Upper lobe of left lung (tissue), 4 donors: ENCODE measurements at regions not wholly inside any gene's neighbourhood (a gene's known extent, or its start where the extent isn't known, plus 50 kb on each side); places are given as distances from the start of the nearest gene placed in this dataset.

ENCODE experiments used
- EP300 ChIP-seq, 4 donors: sonication (generic); formaldehyde crosslinking; IDR thresholded peaks; one replicate each; pipeline ENCODE4 v1.5.1; 2017; ENCODE audit warnings: antibody characterized with exemption in 4 of 4, control low read depth in 2 of 4
- POLR2A ChIP-seq, 4 donors: fragments of 450-650 bp; IDR thresholded peaks; one replicate each; pipeline ENCODE4 v1.5.1; 2016 to 2017; ENCODE audit warnings: antibody characterized with exemption in 4 of 4, mild to moderate bottlenecking in 2 of 4
- POLR2AphosphoS5 ChIP-seq, 2 donors: sonication (generic); formaldehyde crosslinking; IDR thresholded peaks; one replicate each; pipeline ENCODE4 v1.5.1; 2017; ENCODE audit warnings: antibody characterized with exemption in 2 of 2
- TF ChIP-seq, protein P1 (sequence below), 6 experiments: fragments of 450-650 bp in 4 of 6; fragments of 200-600 bp in 2 of 6; sonication (generic) in 2 of 6; IDR thresholded peaks; one replicate each; pipeline ENCODE4 v1.5.1; 2016 to 2019; ENCODE audit warnings: antibody characterized with exemption in 6 of 6

GRCh38 chr1:219559899-219560298, 53.0 kb downstream of the ZC3H11B start:
- TF ChIP-seq EP300 (IDR thresholded peaks at IDR 0.05), result no peak
- TF ChIP-seq POLR2AphosphoS5 (IDR thresholded peaks at IDR 0.05), result no peak
- TF ChIP-seq, protein P1, sequence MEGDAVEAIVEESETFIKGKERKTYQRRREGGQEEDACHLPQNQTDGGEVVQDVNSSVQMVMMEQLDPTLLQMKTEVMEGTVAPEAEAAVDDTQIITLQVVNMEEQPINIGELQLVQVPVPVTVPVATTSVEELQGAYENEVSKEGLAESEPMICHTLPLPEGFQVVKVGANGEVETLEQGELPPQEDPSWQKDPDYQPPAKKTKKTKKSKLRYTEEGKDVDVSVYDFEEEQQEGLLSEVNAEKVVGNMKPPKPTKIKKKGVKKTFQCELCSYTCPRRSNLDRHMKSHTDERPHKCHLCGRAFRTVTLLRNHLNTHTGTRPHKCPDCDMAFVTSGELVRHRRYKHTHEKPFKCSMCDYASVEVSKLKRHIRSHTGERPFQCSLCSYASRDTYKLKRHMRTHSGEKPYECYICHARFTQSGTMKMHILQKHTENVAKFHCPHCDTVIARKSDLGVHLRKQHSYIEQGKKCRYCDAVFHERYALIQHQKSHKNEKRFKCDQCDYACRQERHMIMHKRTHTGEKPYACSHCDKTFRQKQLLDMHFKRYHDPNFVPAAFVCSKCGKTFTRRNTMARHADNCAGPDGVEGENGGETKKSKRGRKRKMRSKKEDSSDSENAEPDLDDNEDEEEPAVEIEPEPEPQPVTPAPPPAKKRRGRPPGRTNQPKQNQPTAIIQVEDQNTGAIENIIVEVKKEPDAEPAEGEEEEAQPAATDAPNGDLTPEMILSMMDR (IDR thresholded peaks at IDR 0.05), result no peak
- no peak for TF ChIP-seq POLR2A (IDR thresholded peaks at IDR 0.05)
